MCF 10A (cell line): ENCODE measurements at regions not wholly inside any gene's neighbourhood (a gene's known extent, or its start where the extent isn't known, plus 50 kb on each side); places are given as distances from the start of the nearest gene placed in this dataset.

Source experiments
- BruUV-seq: library from RNA; stranded (reverse); fragments of 400-500 nt; replicated peaks from 2 replicates; lab custom pipeline; 2021; lab: Mats Ljungman, UMichigan
- CTCF ChIA-PET: fragments of 300-600 bp; sonication (Branson Sonifier 250); formaldehyde crosslinking; extraction: SDS; loops from one replicate; lab custom pipeline; 2021; ENCODE audit warnings: antibody characterized with exemption, inconsistent platforms; lab: Yijun Ruan, JAX
- POLR2A ChIA-PET: fragments of 300-600, 350-650 bp; sonication (Branson Sonifier 250); formaldehyde crosslinking; extraction: SDS; loops from one replicate; lab custom pipeline; 2020; ENCODE audit warnings: antibody characterized with exemption, inconsistent platforms; lab: Yijun Ruan, JAX
- DNase-seq: peaks from one replicate; pipeline ENCODE4 v3.0.0-alpha.2; 2018; ENCODE audit not compliant: unreplicated experiment
- H3K27ac Mint-ChIP-seq: one replicate; pipeline ENCODE4 v1.8.0; 2022; ENCODE audit warnings: mild to moderate bottlenecking, low read depth, mixed read lengths; ENCODE audit not compliant: unreplicated experiment
- H3K27me3 Mint-ChIP-seq: one replicate; pipeline ENCODE4 v1.8.0; 2022; ENCODE audit warnings: mixed read lengths; ENCODE audit not compliant: insufficient read depth, unreplicated experiment
- H3K36me3 Mint-ChIP-seq: one replicate; pipeline ENCODE4 v1.8.0; 2022; ENCODE audit warnings: mild to moderate bottlenecking, moderate library complexity, mixed read lengths; ENCODE audit not compliant: insufficient read depth, unreplicated experiment
- H3K4me1 Mint-ChIP-seq: one replicate; pipeline ENCODE4 v1.8.0; 2022; ENCODE audit warnings: mixed read lengths; ENCODE audit not compliant: insufficient read depth, unreplicated experiment
- H3K4me3 Mint-ChIP-seq: one replicate; pipeline ENCODE4 v1.8.0; 2022; ENCODE audit warnings: mild to moderate bottlenecking, moderate library complexity, mixed read lengths; ENCODE audit not compliant: unreplicated experiment
- H3K9me3 Mint-ChIP-seq: one replicate; pipeline ENCODE4 v1.8.0; 2022; ENCODE audit warnings: mixed read lengths; ENCODE audit not compliant: unreplicated experiment
- intact Hi-C: fragments of 100-400 bp; cut with micrococcal nuclease; formaldehyde crosslinking; loops from 2 replicates; pipeline ENCODE4 v1.14.1; 2022
- TF ChIP-seq, protein P1 (sequence below): fragments of 200-600 bp; IDR thresholded peaks from one replicate; pipeline ENCODE4 v1.8.0; 2022; ENCODE audit warnings: antibody characterized with exemption, mild to moderate bottlenecking; ENCODE audit not compliant: unreplicated experiment

GRCh38 chr12:78792052-78792698 is 72.4 kb upstream of the SYT1 start:
- peaks cover 16% of the 10 kb centered on the region for H3K9me3 Mint-ChIP-seq
- H3K36me3 Mint-ChIP-seq = no peaks in the 10 kb centered on the region
- ChIA-PET CTCF (interaction anchor here (0.5 kb wide), 1 partner anchor 67 kb away, joined by 3 read pairs; no protein-coding TSS in a partner anchor), POLR2A (no interaction called here)
- H3K27ac Mint-ChIP-seq = no peak overlapping the region
- DNase-seq = no peak
- H3K27me3 Mint-ChIP-seq = no peaks in the 10 kb centered on the region
- no peak overlapping the region for H3K4me3 Mint-ChIP-seq
- intact Hi-C loops = no loop called here
- H3K4me1 Mint-ChIP-seq = no peaks in the 10 kb centered on the region
- TF ChIP-seq, protein P1, sequence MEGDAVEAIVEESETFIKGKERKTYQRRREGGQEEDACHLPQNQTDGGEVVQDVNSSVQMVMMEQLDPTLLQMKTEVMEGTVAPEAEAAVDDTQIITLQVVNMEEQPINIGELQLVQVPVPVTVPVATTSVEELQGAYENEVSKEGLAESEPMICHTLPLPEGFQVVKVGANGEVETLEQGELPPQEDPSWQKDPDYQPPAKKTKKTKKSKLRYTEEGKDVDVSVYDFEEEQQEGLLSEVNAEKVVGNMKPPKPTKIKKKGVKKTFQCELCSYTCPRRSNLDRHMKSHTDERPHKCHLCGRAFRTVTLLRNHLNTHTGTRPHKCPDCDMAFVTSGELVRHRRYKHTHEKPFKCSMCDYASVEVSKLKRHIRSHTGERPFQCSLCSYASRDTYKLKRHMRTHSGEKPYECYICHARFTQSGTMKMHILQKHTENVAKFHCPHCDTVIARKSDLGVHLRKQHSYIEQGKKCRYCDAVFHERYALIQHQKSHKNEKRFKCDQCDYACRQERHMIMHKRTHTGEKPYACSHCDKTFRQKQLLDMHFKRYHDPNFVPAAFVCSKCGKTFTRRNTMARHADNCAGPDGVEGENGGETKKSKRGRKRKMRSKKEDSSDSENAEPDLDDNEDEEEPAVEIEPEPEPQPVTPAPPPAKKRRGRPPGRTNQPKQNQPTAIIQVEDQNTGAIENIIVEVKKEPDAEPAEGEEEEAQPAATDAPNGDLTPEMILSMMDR = no peak
- no TSS peak for BruUV-seq

DNA sequence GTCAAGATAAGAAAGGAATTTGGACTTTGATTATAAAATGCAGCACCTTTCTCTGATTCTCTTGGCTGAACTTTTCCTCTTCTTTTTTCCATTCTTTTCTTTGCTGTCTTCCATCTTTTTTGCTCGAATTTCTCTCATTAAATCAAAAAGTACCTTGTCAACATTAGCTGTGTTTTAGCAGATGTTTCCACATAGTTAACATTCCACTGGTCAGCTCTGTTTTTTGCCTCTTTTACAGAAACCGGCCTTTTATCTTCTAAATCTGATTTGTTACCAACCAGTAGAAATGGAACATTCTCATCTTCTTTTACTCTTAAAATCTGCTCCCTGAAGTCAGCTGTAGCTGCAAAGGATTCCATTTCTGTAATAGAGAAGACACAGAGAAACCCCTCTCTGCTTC is 71.1 kb upstream of the SYT1 start:
- ChIA-PET CTCF (no interaction called here), POLR2A (interaction anchor here (0.7 kb wide), 1 partner anchor 15 kb away, joined by 3 read pairs; no protein-coding TSS in a partner anchor)
- Mint-ChIP-seq H3K36me3 (no peaks in the 10 kb centered on the region), H3K4me1 (no peaks in the 10 kb centered on the region), H3K27me3 (no peaks in the 10 kb centered on the region), H3K4me3 (no peak overlapping the region), H3K9me3 (peaks cover 16% of the 10 kb centered on the region), H3K27ac (no peak overlapping the region)
- no peak for DNase-seq
- no TSS peak for BruUV-seq
- TF ChIP-seq, protein P1 = no peak
- intact Hi-C loops = no loop called here

- TF ChIP-seq, protein P1 = no peak
- H3K36me3 Mint-ChIP-seq = no peaks in the 10 kb centered on the region
- CTCF ChIA-PET = interaction anchor here (0.7 kb wide), 1 partner anchor 171 kb away, joined by 4 read pairs; no protein-coding TSS in a partner anchor
- H3K27ac Mint-ChIP-seq = no peak overlapping the region
- H3K4me3 Mint-ChIP-seq = no peak overlapping the region
- H3K4me1 Mint-ChIP-seq = no peaks in the 10 kb centered on the region
- intact Hi-C loops = no loop called here
- BruUV-seq = no TSS peak
- no peak for DNase-seq
- peaks cover 16% of the 10 kb centered on the region for H3K9me3 Mint-ChIP-seq
- POLR2A ChIA-PET = no interaction called here
- H3K27me3 Mint-ChIP-seq = no peaks in the 10 kb centered on the region
Observed at GRCh38 chr12:78793982-78794381, 70.6 kb upstream of the SYT1 start.

DNA sequence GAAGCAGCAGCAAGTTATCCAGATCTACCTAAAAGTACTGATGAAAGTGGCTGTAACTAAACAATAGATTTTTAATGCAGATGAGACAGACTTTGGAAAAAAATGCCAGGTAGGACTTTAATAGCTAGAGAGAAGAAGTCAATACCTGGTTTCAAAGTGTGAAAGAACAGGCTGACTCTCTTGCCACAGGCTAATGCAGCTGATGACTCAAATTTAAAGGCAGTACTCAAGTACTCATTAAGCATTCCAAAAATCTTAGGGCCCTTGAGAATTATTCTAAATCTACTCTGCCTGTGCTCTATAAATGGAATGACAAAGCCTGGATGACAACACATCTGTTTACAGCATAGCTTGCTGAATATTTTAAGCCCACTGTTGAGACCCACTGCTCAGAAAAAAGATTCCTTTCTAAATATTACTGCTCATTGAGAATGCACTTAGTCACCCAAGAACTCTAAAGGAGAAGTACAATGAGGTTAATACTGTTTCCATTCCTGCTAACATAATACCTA is 68.6 kb upstream of the SYT1 start:
- intact Hi-C loops = no loop called here
- DNase-seq = no peak
- Mint-ChIP-seq H3K27ac (no peak overlapping the region), H3K27me3 (no peaks in the 10 kb centered on the region), H3K4me3 (no peak overlapping the region), H3K9me3 (peaks cover 16% of the 10 kb centered on the region), H3K36me3 (no peaks in the 10 kb centered on the region), H3K4me1 (no peaks in the 10 kb centered on the region)
- TF ChIP-seq, protein P1 = no peak
- CTCF ChIA-PET = no interaction called here
- no TSS peak for BruUV-seq
- POLR2A ChIA-PET = no interaction called here
